ENCODE measurements at regions not wholly inside any gene's neighbourhood (a gene's known extent, or its start where the extent isn't known, plus 50 kb on each side); places are given as distances from the start of the nearest gene placed in this dataset.

GRCh38 chr6:139663996-139664395 is 289.5 kb upstream of the CITED2 start:
- no peaks in the 10 kb centered on the region for H3K9me3 ChIP-seq (ENCODE audit: low read depth, low read length)
- H3K36me3 ChIP-seq (ENCODE audit: insufficient read depth, low read length), result no peaks in the 10 kb centered on the region
- H3K79me2 ChIP-seq (ENCODE audit: insufficient read depth, low read length), result no peaks in the 10 kb centered on the region
- no peaks in the 10 kb centered on the region for H4K20me1 ChIP-seq (ENCODE audit: insufficient read depth, low read length)
- no peak for DNase-seq (ENCODE audit: insufficient read length, low spot score, missing footprints)
- no peaks in the 10 kb centered on the region for H3K27me3 ChIP-seq (ENCODE audit: insufficient read depth, low read length)
- H2AFZ ChIP-seq (ENCODE audit: low read length), result no peak overlapping the region
- no peak overlapping the region for H3K4me3 ChIP-seq (ENCODE audit: insufficient read depth, low read length)
- H3K4me2 ChIP-seq (ENCODE audit: insufficient read depth, low read length), result no peak overlapping the region
- H3K27ac ChIP-seq (ENCODE audit: low read depth, low read length), result no peak overlapping the region
- TF ChIP-seq CTCF (IDR thresholded peaks at IDR 0.05; ENCODE audit: extremely low read depth, low read depth, low read length), result no peak
- no peaks in the 10 kb centered on the region for H3K4me1 ChIP-seq (ENCODE audit: insufficient read depth, low read length)

- H3K4me2 ChIP-seq (ENCODE audit: insufficient read depth, low read length), result no peak overlapping the region
- H3K27me3 ChIP-seq (ENCODE audit: insufficient read depth, low read length), result no peaks in the 10 kb centered on the region
- no peak for DNase-seq (ENCODE audit: insufficient read length, low spot score, missing footprints)
- no peak overlapping the region for H3K4me3 ChIP-seq (ENCODE audit: insufficient read depth, low read length)
- H2AFZ ChIP-seq (ENCODE audit: low read length), result no peak overlapping the region
- no peaks in the 10 kb centered on the region for H4K20me1 ChIP-seq (ENCODE audit: insufficient read depth, low read length)
- no peaks in the 10 kb centered on the region for H3K79me2 ChIP-seq (ENCODE audit: insufficient read depth, low read length)
- no peaks in the 10 kb centered on the region for H3K36me3 ChIP-seq (ENCODE audit: insufficient read depth, low read length)
- H3K4me1 ChIP-seq (ENCODE audit: insufficient read depth, low read length), result no peaks in the 10 kb centered on the region
- TF ChIP-seq CTCF (IDR thresholded peaks at IDR 0.05; ENCODE audit: extremely low read depth, low read depth, low read length), result no peak
- no peaks in the 10 kb centered on the region for H3K9me3 ChIP-seq (ENCODE audit: low read depth, low read length)
- no peak overlapping the region for H3K27ac ChIP-seq (ENCODE audit: low read depth, low read length)
These were observed 285.3 kb upstream of the CITED2 start for GRCh38 chr6:139659711-139660110.

- no peaks in the 10 kb centered on the region for H3K36me3 ChIP-seq (ENCODE audit: insufficient read depth, low read length)
- H3K27ac ChIP-seq (ENCODE audit: low read depth, low read length), result no peak overlapping the region
- TF ChIP-seq CTCF (IDR thresholded peaks at IDR 0.05; ENCODE audit: extremely low read depth, low read depth, low read length), result no peak
- no peak for DNase-seq (ENCODE audit: insufficient read length, low spot score, missing footprints)
- no peaks in the 10 kb centered on the region for H3K79me2 ChIP-seq (ENCODE audit: insufficient read depth, low read length)
- H3K4me2 ChIP-seq (ENCODE audit: insufficient read depth, low read length), result no peak overlapping the region
- H3K4me3 ChIP-seq (ENCODE audit: insufficient read depth, low read length), result no peak overlapping the region
- no peaks in the 10 kb centered on the region for H4K20me1 ChIP-seq (ENCODE audit: insufficient read depth, low read length)
- H3K9me3 ChIP-seq (ENCODE audit: low read depth, low read length), result no peaks in the 10 kb centered on the region
- no peaks in the 10 kb centered on the region for H3K4me1 ChIP-seq (ENCODE audit: insufficient read depth, low read length)
- no peaks in the 10 kb centered on the region for H3K27me3 ChIP-seq (ENCODE audit: insufficient read depth, low read length)
- H2AFZ ChIP-seq (ENCODE audit: low read length), result no peak overlapping the region
These were observed 284.7 kb upstream of the CITED2 start for GRCh38 chr6:139659196-139659595.

- Histone ChIP-seq H3K27me3 (ENCODE audit: insufficient read depth, low read length) (no peaks in the 10 kb centered on the region), H3K27ac (ENCODE audit: low read depth, low read length) (no peak overlapping the region), H3K4me1 (ENCODE audit: insufficient read depth, low read length) (no peaks in the 10 kb centered on the region), H3K36me3 (ENCODE audit: insufficient read depth, low read length) (no peaks in the 10 kb centered on the region), H4K20me1 (ENCODE audit: insufficient read depth, low read length) (no peaks in the 10 kb centered on the region), H3K4me3 (ENCODE audit: insufficient read depth, low read length) (no peak overlapping the region), H3K79me2 (ENCODE audit: insufficient read depth, low read length) (no peaks in the 10 kb centered on the region), H3K4me2 (ENCODE audit: insufficient read depth, low read length) (no peak overlapping the region), H2AFZ (ENCODE audit: low read length) (no peak overlapping the region), H3K9me3 (ENCODE audit: low read depth, low read length) (no peaks in the 10 kb centered on the region)
- no peak for TF ChIP-seq CTCF (IDR thresholded peaks at IDR 0.05; ENCODE audit: extremely low read depth, low read depth, low read length)
- DNase-seq (ENCODE audit: insufficient read length, low spot score, missing footprints), result no peak
These were observed 282.7 kb upstream of the CITED2 start for GRCh38 chr6:139657119-139657518.
